Keratinocyte (primary cell): ENCODE measurements at regions not wholly inside any gene's neighbourhood (a gene's known extent, or its start where the extent isn't known, plus 50 kb on each side); places are given as distances from the start of the nearest gene placed in this dataset.
A peak's percentile ranks its signal among the peaks of the same experiment; 100 is the strongest.

Experiments used
- DNase-seq: peaks from one replicate; pipeline ENCODE4 v3.0.0-alpha.2; 2011; ENCODE audit warnings: low read depth, missing footprints, low spot score
- FAIRE-seq: peaks from 2 replicates; lab custom pipeline; 2011; peaks lifted over from hg19 to GRCh38; lab: Jason Lieb, UNC
- H2AFZ ChIP-seq: 2 replicates; pipeline ENCODE4 v1.6.0; 2012; ENCODE audit warnings: low read length, control low read depth, inconsistent platforms; ENCODE audit not compliant: control insufficient read depth
- H3K27ac ChIP-seq: 2 replicates; pipeline ENCODE4 v1.5.1; 2011; ENCODE audit warnings: low read length; ENCODE audit not compliant: control insufficient read depth, insufficient read depth
- H3K27me3 ChIP-seq: 3 replicates; pipeline ENCODE4 v1.6.0; 2011; ENCODE audit warnings: low read length; ENCODE audit not compliant: control insufficient read depth, insufficient read depth; ENCODE audit errors: extremely low read depth
- H3K36me3 ChIP-seq, 2 experiments: 2 replicates in 1 of 2; 3 replicates in 1 of 2; pipeline ENCODE4 v1.5.1; 2011; ENCODE audit warnings: low read length in 2 of 2, mild to moderate bottlenecking in 1 of 2; ENCODE audit not compliant: control insufficient read depth in 2 of 2, insufficient read depth in 2 of 2; ENCODE audit errors: extremely low read depth in 1 of 2
- H3K4me1 ChIP-seq: 3 replicates; pipeline ENCODE4 v1.5.1; 2011; ENCODE audit warnings: low read length; ENCODE audit not compliant: control insufficient read depth, insufficient read depth; ENCODE audit errors: extremely low read depth
- H3K4me2 ChIP-seq: 3 replicates; pipeline ENCODE4 v1.6.0; 2011; ENCODE audit warnings: low read depth, low read length; ENCODE audit not compliant: control insufficient read depth, insufficient read depth; ENCODE audit errors: extremely low read depth
- H3K4me3 ChIP-seq, 3 experiments: fragments of 200-600 bp in 1 of 3; sonication (generic) in 1 of 3; 2 replicates in 2 of 3; 3 replicates in 1 of 3; pipeline ENCODE4 v1.5.1; 2011 to 2016; ENCODE audit warnings: low read length in 3 of 3, mild to moderate bottlenecking in 3 of 3, control low read depth in 2 of 3, inconsistent platforms in 1 of 3, low read depth in 1 of 3, mixed read lengths in 1 of 3, mixed run types in 1 of 3, moderate library complexity in 1 of 3; ENCODE audit not compliant: control insufficient read depth in 2 of 3, insufficient read depth in 2 of 3; ENCODE audit errors: extremely low read depth in 1 of 3
- H3K79me2 ChIP-seq: 2 replicates; pipeline ENCODE4 v1.6.0; 2012; ENCODE audit warnings: low read length; ENCODE audit not compliant: control insufficient read depth, insufficient read depth
- H3K9ac ChIP-seq: 3 replicates; pipeline ENCODE4 v1.6.0; 2011; ENCODE audit warnings: low read length; ENCODE audit not compliant: control insufficient read depth, insufficient read depth; ENCODE audit errors: extremely low read depth
- H3K9me1 ChIP-seq: 3 replicates; pipeline ENCODE4 v1.6.0; 2011; ENCODE audit warnings: low read length; ENCODE audit not compliant: control insufficient read depth, insufficient read depth; ENCODE audit errors: extremely low read depth
- H3K9me3 ChIP-seq: 2 replicates; pipeline ENCODE4 v1.5.1; 2012; ENCODE audit warnings: low read depth, low read length; ENCODE audit not compliant: control insufficient read depth
- H4K20me1 ChIP-seq: 3 replicates; pipeline ENCODE4 v1.6.0; 2011; ENCODE audit warnings: low read length; ENCODE audit not compliant: control insufficient read depth, insufficient read depth; ENCODE audit errors: extremely low read depth
- EZH2 ChIP-seq: IDR thresholded peaks from one replicate; pipeline ENCODE4 v1.6.1; 2012; ENCODE audit warnings: inconsistent platforms, mild to moderate bottlenecking, low read length, moderate library complexity
- dilution Hi-C: fragments of 300-500 bp; cut with MboI; formaldehyde crosslinking; loops from one replicate; pipeline ENCODE4 v1.7.0; 2020; ENCODE audit warnings: low sequenced_read_pairs; ENCODE audit not compliant: extremely low pct_ligation_motif_present
- TF ChIP-seq, protein P1 (sequence below), 3 experiments: IDR thresholded peaks in 1 of 3; conservative IDR thresholded peaks in 1 of 3; optimal IDR thresholded peaks in 1 of 3; 2 replicates in 2 of 3; 3 replicates in 1 of 3; pipeline versions ENCODE3 to v1.5.1; 2011; ENCODE audit warnings: low read length in 3 of 3, mild to moderate bottlenecking in 3 of 3, moderate library complexity in 2 of 3, control low read depth in 1 of 3, inconsistent platforms in 1 of 3; ENCODE audit not compliant: insufficient read depth in 2 of 3; ENCODE audit errors: extremely low read depth in 1 of 3

DNA sequence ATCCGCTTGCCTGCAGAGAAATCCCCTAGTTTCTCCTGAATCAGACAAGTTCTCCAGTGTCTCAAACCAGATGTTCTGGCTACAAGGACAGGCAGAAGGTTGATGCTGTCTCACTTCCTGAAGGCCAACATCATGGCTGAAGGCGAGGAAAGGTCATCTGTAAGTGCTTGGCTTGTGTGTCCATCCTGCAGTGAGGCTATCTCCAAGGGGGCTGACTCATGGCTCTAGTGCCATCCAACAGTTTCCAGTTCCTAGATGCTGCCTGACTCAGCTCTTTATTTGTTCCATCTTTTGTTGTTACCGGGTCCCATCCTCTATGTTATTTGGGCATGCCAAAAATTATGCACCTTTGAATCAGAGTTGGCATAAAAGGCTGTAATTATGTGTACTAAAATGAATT is 232.1 kb upstream of the TBX3 start:
- Histone ChIP-seq H3K4me2 (no peak overlapping the region), H3K9me3 (no peaks in the 10 kb centered on the region), H3K9ac (no peak overlapping the region), H2AFZ (no peak overlapping the region), H3K27ac (no peak overlapping the region), H3K9me1 (no peaks in the 10 kb centered on the region), H3K36me3 (no peaks in the 10 kb centered on the region), H3K79me2 (no peaks in the 10 kb centered on the region), H4K20me1 (no peaks in the 10 kb centered on the region), H3K4me3 (no peak overlapping the region), H3K4me1 (peaks cover 11% of the 10 kb centered on the region), H3K27me3 (no peaks in the 10 kb centered on the region)
- FAIRE-seq (no peak), DNase-seq (no peak)
- dilution Hi-C loops = no loop called here
- TF ChIP-seq, protein P1, sequence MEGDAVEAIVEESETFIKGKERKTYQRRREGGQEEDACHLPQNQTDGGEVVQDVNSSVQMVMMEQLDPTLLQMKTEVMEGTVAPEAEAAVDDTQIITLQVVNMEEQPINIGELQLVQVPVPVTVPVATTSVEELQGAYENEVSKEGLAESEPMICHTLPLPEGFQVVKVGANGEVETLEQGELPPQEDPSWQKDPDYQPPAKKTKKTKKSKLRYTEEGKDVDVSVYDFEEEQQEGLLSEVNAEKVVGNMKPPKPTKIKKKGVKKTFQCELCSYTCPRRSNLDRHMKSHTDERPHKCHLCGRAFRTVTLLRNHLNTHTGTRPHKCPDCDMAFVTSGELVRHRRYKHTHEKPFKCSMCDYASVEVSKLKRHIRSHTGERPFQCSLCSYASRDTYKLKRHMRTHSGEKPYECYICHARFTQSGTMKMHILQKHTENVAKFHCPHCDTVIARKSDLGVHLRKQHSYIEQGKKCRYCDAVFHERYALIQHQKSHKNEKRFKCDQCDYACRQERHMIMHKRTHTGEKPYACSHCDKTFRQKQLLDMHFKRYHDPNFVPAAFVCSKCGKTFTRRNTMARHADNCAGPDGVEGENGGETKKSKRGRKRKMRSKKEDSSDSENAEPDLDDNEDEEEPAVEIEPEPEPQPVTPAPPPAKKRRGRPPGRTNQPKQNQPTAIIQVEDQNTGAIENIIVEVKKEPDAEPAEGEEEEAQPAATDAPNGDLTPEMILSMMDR (optimal IDR thresholded peaks at IDR 0.05 in 1 of 3, IDR thresholded peaks at IDR 0.05 in 1 of 3, conservative IDR thresholded peaks at IDR 0.05 in 1 of 3; ENCODE audit: extremely low read depth in 1 of 3, insufficient read depth in 2 of 3, low read length in 3 of 3) = no peak
- no peak for TF ChIP-seq EZH2

DNA sequence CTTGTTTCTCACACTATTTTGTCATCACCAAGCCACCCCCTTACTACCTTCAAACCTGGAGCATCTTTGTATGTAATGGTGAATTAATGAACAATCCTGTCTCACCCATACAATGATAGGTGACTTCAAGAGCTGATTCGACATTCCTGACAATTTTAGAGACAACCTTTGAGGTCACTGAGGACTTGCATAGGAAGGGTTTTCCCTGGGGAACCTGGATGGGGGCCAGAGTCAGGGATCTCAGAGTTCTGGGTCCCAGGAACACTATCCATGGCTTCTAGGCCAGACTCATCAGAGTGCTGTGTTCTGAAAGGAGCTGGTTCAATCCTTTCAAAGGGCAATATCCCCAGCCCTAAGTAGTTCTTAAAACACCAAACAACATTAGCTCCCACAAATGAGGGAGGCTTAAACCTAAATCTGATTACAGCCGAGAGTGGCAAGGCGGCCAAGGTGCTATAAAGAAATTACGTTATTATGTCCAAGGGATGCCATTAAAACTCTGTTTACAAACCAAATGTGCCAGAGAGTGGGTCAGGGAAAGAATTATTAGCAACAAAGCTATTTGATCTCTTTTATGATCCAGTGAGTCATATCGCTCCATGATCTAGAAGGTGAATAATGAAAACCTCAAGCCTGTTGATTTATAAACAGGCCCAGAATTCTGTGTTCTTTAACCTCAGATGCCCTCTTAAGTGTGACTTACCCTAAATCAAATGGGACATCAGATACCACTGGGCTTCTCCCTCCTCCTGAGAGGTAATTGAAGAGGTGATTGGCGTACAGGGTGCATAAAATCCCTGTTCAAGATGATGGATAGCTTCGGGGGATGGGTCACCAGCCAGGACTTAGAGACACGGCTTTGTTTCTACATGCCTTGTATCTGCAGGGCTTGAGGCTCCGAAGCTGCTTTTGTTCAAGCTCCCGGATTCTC is 230.2 kb upstream of the TBX3 start:
- peak overlapping the region; percentile 58 for H3K4me2 ChIP-seq
- H4K20me1 ChIP-seq = no peaks in the 10 kb centered on the region
- H3K4me3 ChIP-seq = peak overlapping the region in 1 of 3 experiments; percentile 7
- TF ChIP-seq EZH2 = no peak
- TF ChIP-seq, protein P1 (optimal IDR thresholded peaks at IDR 0.05 in 1 of 3, IDR thresholded peaks at IDR 0.05 in 1 of 3, conservative IDR thresholded peaks at IDR 0.05 in 1 of 3; ENCODE audit: extremely low read depth in 1 of 3, insufficient read depth in 2 of 3, low read length in 3 of 3) = no peak
- no peaks in the 10 kb centered on the region for H3K79me2 ChIP-seq
- H3K9me3 ChIP-seq = no peaks in the 10 kb centered on the region
- H3K27me3 ChIP-seq = no peaks in the 10 kb centered on the region
- no peaks in the 10 kb centered on the region for H3K9me1 ChIP-seq
- dilution Hi-C loops = no loop called here
- no peaks in the 10 kb centered on the region for H3K36me3 ChIP-seq
- peaks cover 11% of the 10 kb centered on the region for H3K4me1 ChIP-seq
- peak overlapping the region; percentile 33 for H2AFZ ChIP-seq
- H3K9ac ChIP-seq = no peak overlapping the region
- H3K27ac ChIP-seq = no peak overlapping the region
- DNase-seq = no peak
- peak; percentile 17 for FAIRE-seq
